Activated CD8-positive, alpha-beta T cell treated with anti-CD3 and anti-CD28 coated beads, Interleukin-2, amount 10 ng/mL, durations not matched to agents 7 days and 5 days (primary cell): ENCODE measurements at regions not wholly inside any gene's neighbourhood (a gene's known extent, or its start where the extent isn't known, plus 50 kb on each side); places are given as distances from the start of the nearest gene placed in this dataset.
"Not testable (repeated sequence)": the region's sequence is repeated elsewhere in the genome, so short reads cannot be mapped to it uniquely, and the experiment has no call there.

Experiments
- ATAC-seq: fragments of 150-1000 bp; cut with Tn5 transposase; one replicate; pipeline ENCODE4 v1.10.0; 2021; ENCODE audit warnings: moderate library complexity
- CTCF ChIA-PET: fragments of 350-600 bp; sonication (Branson Sonifier 250); formaldehyde crosslinking; loops from one replicate; lab custom pipeline; 2021; ENCODE audit warnings: antibody characterized with exemption; lab: Charles Lee
- POLR2A ChIA-PET: fragments of 350-600 bp; sonication (Branson Sonifier 250); formaldehyde crosslinking; loops from one replicate; lab custom pipeline; 2021; ENCODE audit warnings: antibody characterized with exemption; lab: Charles Lee
- DNase-seq: peaks from one replicate; pipeline ENCODE4 v3.0.0-alpha.2; 2020
- H3K27ac Mint-ChIP-seq: one replicate; pipeline ENCODE4 v1.8.0; 2021; ENCODE audit warnings: mild to moderate bottlenecking, mixed read lengths
- H3K27me3 Mint-ChIP-seq: one replicate; pipeline ENCODE4 v1.8.0; 2021; ENCODE audit warnings: low read depth, mixed read lengths
- H3K36me3 Mint-ChIP-seq: one replicate; pipeline ENCODE4 v1.8.0; 2021; ENCODE audit warnings: low read depth, mixed read lengths
- H3K4me1 Mint-ChIP-seq: one replicate; pipeline ENCODE4 v1.8.0; 2021; ENCODE audit warnings: low read depth, mixed read lengths
- H3K4me3 Mint-ChIP-seq: one replicate; pipeline ENCODE4 v1.8.0; 2021; ENCODE audit warnings: mild to moderate bottlenecking, mixed read lengths
- H3K9me3 Mint-ChIP-seq: one replicate; pipeline ENCODE4 v1.8.0; 2022; ENCODE audit warnings: mixed read lengths; ENCODE audit not compliant: insufficient read depth

DNA sequence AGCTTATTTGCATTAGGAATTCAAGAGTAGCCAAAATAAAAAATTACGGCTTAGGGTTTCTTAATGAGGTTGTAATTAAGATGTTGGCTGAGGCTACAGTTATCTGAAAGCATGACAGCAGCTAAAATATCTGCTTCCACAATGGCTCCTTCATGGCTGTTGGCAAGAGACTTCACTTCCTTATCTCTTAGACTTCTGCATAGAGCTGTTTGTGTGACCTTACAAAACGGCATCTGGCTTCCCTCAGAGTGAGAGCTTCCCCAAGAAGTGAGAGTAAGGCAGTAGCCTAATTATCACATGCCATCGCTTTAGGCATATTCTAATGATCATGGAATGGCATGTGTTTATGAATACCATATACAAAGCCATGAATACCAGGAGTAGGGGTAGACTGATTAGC is 57.6 kb downstream of the CCDC59 start:
- no peak for DNase-seq
- POLR2A ChIA-PET: no interaction called here
- CTCF ChIA-PET: no interaction called here

DNA sequence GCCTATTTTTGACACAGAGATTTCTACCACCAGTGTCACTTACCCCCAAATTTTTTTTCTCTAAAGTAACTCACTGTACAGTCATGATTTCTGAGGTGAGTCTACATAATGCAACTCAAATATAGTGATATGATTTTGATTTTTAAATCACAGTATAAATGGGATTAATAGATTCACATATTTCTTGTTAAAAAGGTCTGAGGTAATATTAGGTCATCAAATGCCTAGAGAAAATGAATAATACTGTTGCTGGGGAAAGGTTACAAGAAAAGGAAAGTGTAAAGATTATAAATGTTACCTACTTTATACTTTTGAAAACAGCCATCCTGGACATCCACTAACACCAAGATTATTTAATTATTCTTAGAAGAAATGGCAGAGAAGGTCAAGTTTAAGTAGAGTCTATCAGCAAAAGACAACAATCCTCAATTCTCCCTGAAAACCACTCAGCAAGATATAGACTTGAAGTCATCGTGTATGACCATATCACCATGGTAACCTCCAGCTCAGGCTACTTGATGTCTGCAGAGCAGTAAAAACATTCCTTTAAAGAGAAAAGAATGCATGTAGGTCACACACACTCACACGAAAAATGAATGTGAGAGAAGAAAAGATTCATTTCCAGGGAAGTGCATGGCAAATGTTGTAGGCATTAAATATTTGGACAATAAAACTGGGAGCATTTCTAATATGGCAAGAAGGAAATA is 58.7 kb downstream of the CCDC59 start:
- ATAC-seq (no peak), DNase-seq (no peak)
- Mint-ChIP-seq H3K27ac (no peak overlapping the region), H3K9me3 (no peaks in the 10 kb centered on the region), H3K4me1 (no peaks in the 10 kb centered on the region), H3K4me3 (no peak overlapping the region), H3K27me3 (peaks cover 3% of the 10 kb centered on the region), H3K36me3 (no peaks in the 10 kb centered on the region)
- ChIA-PET POLR2A (no interaction called here), CTCF (no interaction called here)

More for the DNA sequence above, 57.6 kb downstream of the CCDC59 start:
- H3K27ac Mint-ChIP-seq: no peak overlapping the region
- no peak for ATAC-seq
- H3K4me3 Mint-ChIP-seq: no peak overlapping the region
- no peaks in the 10 kb centered on the region for H3K9me3 Mint-ChIP-seq
- peaks cover 3% of the 10 kb centered on the region for H3K27me3 Mint-ChIP-seq
- no peaks in the 10 kb centered on the region for H3K36me3 Mint-ChIP-seq
- no peaks in the 10 kb centered on the region for H3K4me1 Mint-ChIP-seq

DNA sequence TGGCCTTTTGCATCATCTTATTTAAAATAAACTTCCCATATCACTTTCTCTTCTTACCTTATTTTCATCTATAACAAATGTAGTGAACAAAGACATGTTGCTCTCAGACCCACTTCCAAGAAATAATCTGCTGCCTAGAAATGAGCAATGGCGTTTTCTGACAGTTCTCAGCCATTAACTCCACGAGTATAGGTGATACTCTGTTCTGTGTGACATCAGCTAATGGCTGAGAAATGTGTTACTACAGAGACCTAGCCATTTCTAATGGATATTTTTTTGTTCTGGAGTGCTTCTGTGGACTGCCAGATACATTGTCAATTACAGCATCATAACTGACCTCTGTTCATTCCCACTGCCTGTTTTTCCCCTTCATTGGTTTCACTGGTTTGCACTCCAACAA is 67.8 kb downstream of the CCDC59 start:
- POLR2A ChIA-PET: interaction anchor here (0.6 kb wide), 1 partner anchor 37 kb away, joined by 3 read pairs; no protein-coding TSS in a partner anchor
- no peaks in the 10 kb centered on the region for H3K4me1 Mint-ChIP-seq
- H3K27ac Mint-ChIP-seq: no peak overlapping the region
- H3K36me3 Mint-ChIP-seq: no peaks in the 10 kb centered on the region
- no peak for DNase-seq
- H3K4me3 Mint-ChIP-seq: no peak overlapping the region
- H3K27me3 Mint-ChIP-seq: no peaks in the 10 kb centered on the region
- CTCF ChIA-PET: no interaction called here
- ATAC-seq: no peak
- H3K9me3 Mint-ChIP-seq: no peaks in the 10 kb centered on the region

DNA sequence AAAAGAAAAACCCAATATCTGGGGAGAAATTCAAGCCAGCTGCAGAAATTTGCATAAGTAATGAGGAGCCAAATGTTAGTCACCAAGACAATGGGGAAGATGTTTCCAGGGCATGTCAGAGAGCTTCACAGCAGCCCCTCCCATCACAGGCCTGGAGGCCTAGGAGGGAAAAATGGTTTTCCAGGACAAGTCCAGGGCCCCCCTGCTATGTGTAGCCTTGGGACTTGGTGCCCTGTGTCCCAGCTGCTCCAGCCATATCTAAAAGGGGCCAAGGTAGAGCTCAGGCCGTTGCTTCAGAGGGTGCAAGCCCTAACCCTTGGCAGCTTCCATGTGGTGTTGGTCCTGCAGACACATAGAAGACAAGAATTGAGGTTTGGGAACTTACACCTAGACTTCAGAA is 76.9 kb downstream of the CCDC59 start:
- H3K4me1 Mint-ChIP-seq, H3K27me3 Mint-ChIP-seq, POLR2A ChIA-PET, H3K36me3 Mint-ChIP-seq, H3K4me3 Mint-ChIP-seq, CTCF ChIA-PET, H3K27ac Mint-ChIP-seq, ATAC-seq, H3K9me3 Mint-ChIP-seq, DNase-seq: not testable (repeated sequence)

DNA sequence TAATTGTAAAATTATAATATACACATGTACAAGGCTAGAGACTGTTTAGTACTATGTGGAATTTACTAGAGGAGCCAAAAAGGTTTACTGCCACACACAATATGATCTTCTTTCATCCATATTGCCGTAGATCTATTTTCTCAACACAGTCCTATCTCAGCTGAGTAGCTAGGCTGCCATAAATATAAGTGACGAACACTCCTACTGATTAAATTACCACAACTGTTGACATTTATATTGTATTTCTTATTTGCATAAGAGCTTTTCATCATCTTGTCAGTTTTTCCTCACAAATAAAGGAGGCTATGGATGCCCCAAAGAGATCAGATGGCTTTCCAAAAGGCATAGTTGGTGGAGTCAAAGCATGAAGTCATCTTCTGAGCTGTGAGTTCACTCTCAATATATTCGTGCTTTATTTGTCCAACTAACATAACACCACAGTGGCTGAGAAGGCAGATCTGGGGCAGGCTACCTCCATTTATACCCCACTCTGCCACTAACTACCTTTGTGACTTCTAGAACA is 78.6 kb downstream of the CCDC59 start:
- Mint-ChIP-seq H3K27me3 (no peaks in the 10 kb centered on the region), H3K4me3 (no peak overlapping the region), H3K36me3 (no peaks in the 10 kb centered on the region), H3K4me1 (no peaks in the 10 kb centered on the region), H3K9me3 (peaks cover 7% of the 10 kb centered on the region), H3K27ac (no peak overlapping the region)
- ChIA-PET POLR2A (no interaction called here), CTCF (no interaction called here)
- ATAC-seq (no peak), DNase-seq (no peak)

DNA sequence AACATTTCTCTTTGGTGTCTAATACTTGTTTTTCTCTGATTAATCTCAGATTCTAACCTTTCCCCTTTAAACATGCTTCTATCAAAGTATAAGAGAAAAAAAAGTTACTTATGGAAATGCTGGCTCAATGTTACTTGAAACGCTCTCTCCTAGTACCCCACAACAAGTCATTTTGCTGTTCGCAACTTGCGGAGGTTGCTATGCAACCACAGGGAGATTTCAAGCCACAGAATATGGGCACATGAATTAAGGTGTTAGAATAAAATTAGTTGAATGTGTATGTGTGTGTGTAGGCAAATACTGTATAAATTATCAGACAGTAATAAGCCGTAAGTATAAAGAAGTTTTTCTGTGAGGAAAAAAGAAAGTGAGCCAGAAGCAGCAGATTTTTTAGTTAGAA is 80.6 kb downstream of the CCDC59 start:
- no peak for ATAC-seq
- no peak for DNase-seq
- H3K36me3 Mint-ChIP-seq: no peaks in the 10 kb centered on the region
- H3K4me1 Mint-ChIP-seq: no peaks in the 10 kb centered on the region
- CTCF ChIA-PET: no interaction called here
- H3K9me3 Mint-ChIP-seq: peaks cover 7% of the 10 kb centered on the region
- H3K27me3 Mint-ChIP-seq: no peaks in the 10 kb centered on the region
- no peak overlapping the region for H3K4me3 Mint-ChIP-seq
- no peak overlapping the region for H3K27ac Mint-ChIP-seq
- POLR2A ChIA-PET: no interaction called here

DNA sequence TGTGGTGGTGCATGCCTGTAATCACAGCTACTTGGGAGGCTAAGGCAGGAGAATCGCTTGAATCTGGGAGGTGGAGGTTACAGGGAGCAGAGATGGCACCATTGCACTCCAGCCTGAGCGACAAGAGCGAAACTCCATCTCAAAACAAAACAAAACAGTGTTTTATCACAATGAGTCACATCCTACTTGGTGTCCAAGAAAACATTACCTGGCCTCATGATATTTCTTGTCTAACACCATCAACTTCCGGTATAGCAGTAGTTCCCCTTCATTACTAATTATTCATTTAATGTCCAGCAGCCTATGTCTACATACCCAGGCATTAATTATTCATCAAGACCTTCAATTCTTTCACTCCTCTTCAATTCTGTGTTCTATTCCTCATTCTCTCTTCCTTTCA is 115.5 kb downstream of the CCDC59 start:
- H3K27ac Mint-ChIP-seq: no peak overlapping the region
- no peaks in the 10 kb centered on the region for H3K27me3 Mint-ChIP-seq
- POLR2A ChIA-PET: no interaction called here
- no peak overlapping the region for H3K4me3 Mint-ChIP-seq
- peaks cover 6% of the 10 kb centered on the region for H3K9me3 Mint-ChIP-seq
- no peak for ATAC-seq
- H3K4me1 Mint-ChIP-seq: no peaks in the 10 kb centered on the region
- DNase-seq: no peak
- no peaks in the 10 kb centered on the region for H3K36me3 Mint-ChIP-seq
- CTCF ChIA-PET: no interaction called here

DNA sequence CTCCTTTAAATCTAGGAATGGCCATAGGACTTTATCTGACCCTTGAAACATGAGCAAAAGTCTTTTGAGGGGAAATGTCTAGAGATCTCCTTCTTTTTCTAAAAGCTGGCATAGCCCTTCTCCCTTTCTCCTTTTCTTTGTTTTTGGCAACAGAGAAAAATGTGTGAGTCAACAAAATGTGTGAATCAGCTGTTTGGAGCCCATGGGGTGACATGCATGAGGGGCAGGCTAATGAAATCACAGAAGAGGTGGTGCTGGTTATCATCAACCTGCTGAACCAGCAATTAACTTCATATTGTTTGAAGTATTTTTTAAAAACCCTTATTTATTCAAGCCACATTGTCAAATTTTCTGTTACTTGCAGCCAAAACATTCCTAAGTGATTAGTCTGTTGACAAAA is 132.3 kb downstream of the CCDC59 start:
- H3K4me1 Mint-ChIP-seq: no peaks in the 10 kb centered on the region
- H3K27me3 Mint-ChIP-seq: no peaks in the 10 kb centered on the region
- ATAC-seq: no peak
- no peaks in the 10 kb centered on the region for H3K9me3 Mint-ChIP-seq
- no peak for DNase-seq
- H3K27ac Mint-ChIP-seq: no peak overlapping the region
- no peak overlapping the region for H3K4me3 Mint-ChIP-seq
- ChIA-PET CTCF (no interaction called here), POLR2A (no interaction called here)
- no peaks in the 10 kb centered on the region for H3K36me3 Mint-ChIP-seq

DNA sequence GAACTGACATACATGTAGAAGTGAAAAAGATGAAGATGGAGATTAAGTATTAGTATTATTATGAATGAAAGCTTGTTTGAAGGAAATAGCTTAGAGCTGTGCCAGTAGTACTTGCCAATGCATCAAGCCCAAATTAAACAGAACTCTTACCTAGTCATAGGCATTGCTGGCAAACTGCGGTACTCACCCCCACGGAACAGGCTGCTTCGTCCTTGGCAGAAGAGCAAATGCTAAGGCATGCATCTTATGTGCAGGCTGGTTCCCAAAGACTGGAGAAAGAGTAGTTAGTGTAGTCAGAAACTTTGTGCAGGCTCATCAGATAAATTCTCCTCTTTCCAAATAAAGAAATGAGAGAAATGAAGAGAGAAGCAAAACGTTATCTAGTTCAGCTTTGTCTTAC is 134.8 kb downstream of the CCDC59 start:
- DNase-seq (no peak), ATAC-seq (no peak)
- no peaks in the 10 kb centered on the region for H3K27me3 Mint-ChIP-seq
- no peak overlapping the region for H3K4me3 Mint-ChIP-seq
- H3K27ac Mint-ChIP-seq: no peak overlapping the region
- POLR2A ChIA-PET: no interaction called here
- no peaks in the 10 kb centered on the region for H3K9me3 Mint-ChIP-seq
- CTCF ChIA-PET: no interaction called here
- no peaks in the 10 kb centered on the region for H3K4me1 Mint-ChIP-seq
- H3K36me3 Mint-ChIP-seq: no peaks in the 10 kb centered on the region

DNA sequence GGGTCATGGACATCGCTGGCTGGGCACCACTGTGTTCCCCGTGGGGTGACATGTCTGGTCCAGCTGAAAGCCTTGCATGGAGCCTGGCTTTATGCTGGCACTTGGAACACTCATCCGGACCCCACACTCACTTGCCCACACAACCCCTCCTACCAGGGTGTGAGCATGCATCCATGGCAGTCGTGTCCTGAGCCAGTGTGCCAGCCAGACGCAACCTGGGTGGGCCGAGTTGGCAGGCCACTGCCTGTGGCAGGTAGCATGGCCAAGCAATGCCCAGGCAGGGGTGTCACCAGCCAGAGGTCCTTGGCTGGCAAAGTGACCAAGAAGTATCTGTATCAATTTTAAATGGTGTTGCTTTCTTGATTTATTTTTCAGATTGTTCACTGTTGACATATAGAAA is 141.7 kb downstream of the CCDC59 start:
- Mint-ChIP-seq H3K4me1 (no peaks in the 10 kb centered on the region), H3K27me3 (no peaks in the 10 kb centered on the region), H3K9me3 (peaks cover 10% of the 10 kb centered on the region), H3K4me3 (no peak overlapping the region), H3K36me3 (no peaks in the 10 kb centered on the region), H3K27ac (no peak overlapping the region)
- DNase-seq (no peak), ATAC-seq (no peak)
- ChIA-PET CTCF (no interaction called here), POLR2A (no interaction called here)

DNA sequence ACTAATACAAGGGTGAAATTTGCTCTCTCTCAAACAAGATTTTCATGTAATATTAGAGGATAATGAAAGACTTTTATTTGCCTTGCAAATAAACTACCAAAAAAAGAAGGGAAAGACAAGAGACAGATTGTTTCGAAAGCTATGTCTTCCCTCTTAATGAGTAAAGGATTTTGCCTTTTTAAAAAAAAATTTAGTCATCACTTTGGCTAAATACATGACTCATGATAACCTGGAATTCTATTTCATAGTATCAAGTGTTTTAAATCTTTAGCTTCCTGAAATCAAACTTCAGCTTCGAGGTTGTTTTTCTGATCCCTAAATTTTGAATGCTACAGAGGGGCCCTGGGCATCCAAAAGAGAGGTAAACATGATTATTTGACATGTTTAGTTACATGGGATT is 144.4 kb downstream of the CCDC59 start:
- no peak overlapping the region for H3K4me3 Mint-ChIP-seq
- H3K27ac Mint-ChIP-seq: no peak overlapping the region
- ATAC-seq: no peak
- ChIA-PET CTCF (no interaction called here), POLR2A (no interaction called here)
- H3K4me1 Mint-ChIP-seq: no peaks in the 10 kb centered on the region
- no peaks in the 10 kb centered on the region for H3K36me3 Mint-ChIP-seq
- peaks cover 18% of the 10 kb centered on the region for H3K9me3 Mint-ChIP-seq
- DNase-seq: no peak
- H3K27me3 Mint-ChIP-seq: no peaks in the 10 kb centered on the region

DNA sequence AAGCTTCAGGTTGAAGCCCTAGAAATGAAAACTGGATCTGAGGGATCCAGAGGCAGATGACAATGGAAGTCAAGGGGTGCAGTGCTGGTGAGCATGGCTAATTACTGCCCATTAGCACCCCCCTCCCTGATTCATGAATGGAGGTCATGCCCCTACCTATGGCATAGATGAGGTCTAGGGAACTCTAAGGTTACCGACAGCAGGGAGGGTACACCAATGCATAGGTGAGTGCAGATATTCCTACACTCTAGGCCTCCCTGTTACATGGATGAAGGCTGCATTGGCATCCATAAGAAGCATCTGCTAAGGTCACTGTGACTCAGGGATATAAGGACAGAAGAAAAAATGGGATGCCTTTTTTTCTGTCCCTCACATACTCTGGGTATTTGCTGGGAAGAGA is 147.3 kb downstream of the CCDC59 start:
- Mint-ChIP-seq H3K36me3 (no peaks in the 10 kb centered on the region), H3K9me3 (peaks cover 23% of the 10 kb centered on the region), H3K4me3 (no peak overlapping the region), H3K4me1 (no peaks in the 10 kb centered on the region), H3K27ac (no peak overlapping the region), H3K27me3 (no peaks in the 10 kb centered on the region)
- DNase-seq: no peak
- no peak for ATAC-seq
- CTCF ChIA-PET: no interaction called here
- POLR2A ChIA-PET: no interaction called here

DNA sequence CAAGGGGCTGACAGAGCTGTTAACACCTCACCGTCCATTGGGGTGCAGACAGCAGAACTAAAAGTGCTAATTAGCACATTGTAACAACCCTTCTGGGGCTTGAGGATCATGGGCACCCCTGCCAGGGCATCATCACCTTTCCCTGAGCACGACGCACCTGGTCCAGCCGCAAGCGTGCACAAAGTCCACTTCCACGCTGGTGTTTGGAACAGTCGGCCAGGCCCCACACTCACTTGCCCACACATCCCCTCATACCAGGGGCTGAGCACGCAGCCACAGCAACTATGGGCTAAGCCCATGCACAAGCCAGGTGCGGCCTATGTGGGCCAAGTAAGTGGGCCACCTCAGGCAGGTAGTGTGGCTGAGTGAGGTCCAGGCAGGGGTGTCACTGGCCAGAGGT is 148.7 kb downstream of the CCDC59 start:
- CTCF ChIA-PET: no interaction called here
- no peak overlapping the region for H3K27ac Mint-ChIP-seq
- no peaks in the 10 kb centered on the region for H3K4me1 Mint-ChIP-seq
- H3K27me3 Mint-ChIP-seq: no peaks in the 10 kb centered on the region
- DNase-seq (no peak), ATAC-seq (no peak)
- H3K9me3 Mint-ChIP-seq: peaks cover 23% of the 10 kb centered on the region
- no peak overlapping the region for H3K4me3 Mint-ChIP-seq
- H3K36me3 Mint-ChIP-seq: no peaks in the 10 kb centered on the region
- POLR2A ChIA-PET: no interaction called here
